ENCODE measurements at regions not wholly inside any gene's neighbourhood (a gene's known extent, or its start where the extent isn't known, plus 50 kb on each side); places are given as distances from the start of the nearest gene placed in this dataset.

- intact Hi-C loops (cut with micrococcal nuclease; ENCODE audit: unreplicated experiment) (no loop called here), in situ Hi-C loops (cut with MboI) (no loop called here)
- Histone ChIP-seq H3K9me3 (replicated peaks; ENCODE audit: control insufficient read depth, insufficient read depth, low read length) (no peaks in the 10 kb centered on the region), H3K4me2 (ENCODE audit: control insufficient read depth, insufficient read depth) (no peak overlapping the region), H3K36me3 (ENCODE audit: control insufficient read depth in 2 of 2, insufficient read depth in 2 of 2, low read length in 1 of 2) (no peaks in the 10 kb centered on the region), H4K20me1 (ENCODE audit: control insufficient read depth, insufficient read depth) (no peaks in the 10 kb centered on the region), H2AFZ (ENCODE audit: control insufficient read depth, low read depth, low read length) (no peak overlapping the region), H3K4me3 (no peak overlapping the region), H3K27me3 (replicated peaks in 1 of 2; ENCODE audit: control insufficient read depth in 2 of 2, insufficient read depth in 2 of 2, low read length in 1 of 2) (no peaks in the 10 kb centered on the region), H3K79me2 (ENCODE audit: control insufficient read depth, insufficient read depth, low read length) (no peaks in the 10 kb centered on the region), H3K27ac (ENCODE audit: control insufficient read depth, insufficient read depth) (no peak overlapping the region), H3K4me1 (ENCODE audit: control insufficient read depth, insufficient read depth, low read length) (no peaks in the 10 kb centered on the region), H3K9ac (ENCODE audit: control insufficient read depth, insufficient read depth, low read length) (no peak overlapping the region)
- ATAC-seq (no peak), DNase-seq (ENCODE audit: low read depth, low spot score) (no peak), FAIRE-seq (no peak)
- no TSS peak for BruUV-seq (replicated peaks)
- POLR2A ChIA-PET, result no interaction called here
- 0% methylated on average over 3 of the region's 3 CpGs for WGBS (ENCODE audit: insufficient coverage, insufficient replicate concordance, low lambda C conversion rate, missing lambda C conversion rate)
- RAD21 ChIA-PET (ENCODE audit: unreplicated experiment), result no interaction called here
- CTCF ChIA-PET, result no interaction called here
- TF ChIP-seq CEBPZ (IDR thresholded peaks at IDR 0.05; ENCODE audit: low read depth, low read length) (no peak), PML (IDR thresholded peaks at IDR 0.05; ENCODE audit: low read length) (no peak), ZNF384 (IDR thresholded peaks at IDR 0.05; ENCODE audit: borderline replicate concordance, low read depth, low read length) (no peak), POLR2AphosphoS2 (IDR thresholded peaks at IDR 0.05; ENCODE audit: low read depth, low read length) (no peak), NFYB (IDR thresholded peaks at IDR 0.05; ENCODE audit: insufficient read depth, low read depth, low read length) (no peak), CTCF (IDR thresholded peaks at IDR 0.05 in 2 of 3, conservative IDR thresholded peaks at IDR 0.05 in 1 of 3; ENCODE audit: control insufficient read depth in 2 of 3, extremely low read depth in 1 of 3, insufficient read depth in 1 of 3, low read depth in 3 of 3, low read length in 3 of 3) (no peak), CHD1 (IDR thresholded peaks at IDR 0.05; ENCODE audit: low read depth, low read length) (no peak)
- SMC1A ChIA-PET (ENCODE audit: uncharacterized antibody, unreplicated experiment), result no interaction called here
Observed at GRCh38 chr20:55928266-55928665, 77.1 kb downstream of the CBLN4 start.

Measured in GM12878 (cell line).